HCT116 (cell line): ENCODE measurements at regions not wholly inside any gene's neighbourhood (a gene's known extent, or its start where the extent isn't known, plus 50 kb on each side); places are given as distances from the start of the nearest gene placed in this dataset.

Experiments used
- ATAC-seq: fragments of 200-7000 bp; cut with Tn5 transposase; 2 replicates; pipeline ENCODE4 v1.9.1; 2020; ENCODE audit warnings: mild to moderate bottlenecking, moderate library complexity
- BruUV-seq: library from RNA; stranded (reverse); fragments of 400-500 nt; replicated peaks from 2 replicates; lab custom pipeline; 2021; lab: Mats Ljungman, UMichigan
- CTCF ChIA-PET: fragments of 300-600 bp; sonication (Branson Sonifier 250); formaldehyde crosslinking; loops from one replicate; lab custom pipeline; 2021; ENCODE audit warnings: antibody characterized with exemption; lab: Charles Lee
- POLR2A ChIA-PET: fragments of 300-600, 350-600 bp; sonication (Branson Sonifier 250); formaldehyde crosslinking; loops from one replicate; lab custom pipeline; 2021; ENCODE audit warnings: antibody characterized with exemption; lab: Charles Lee
- RAD21 ChIA-PET, 2 experiments: fragments of 300-600 bp; sonication (Branson Sonifier 250); formaldehyde crosslinking; loops; one replicate each; lab custom pipeline; 2023; ENCODE audit warnings: low total read pairs in 2 of 2; ENCODE audit not compliant: uncharacterized antibody in 2 of 2, unreplicated experiment in 2 of 2, low non-redundant PET in 1 of 2; lab: Charles Lee
- DNase-seq: peaks from one replicate; pipeline ENCODE4 v3.0.0-alpha.2; 2010; ENCODE audit warnings: low read depth, low spot score
- H2AFZ ChIP-seq: fragments of 200-600 bp; shearing (Covaris generic), sonication (generic); 2 replicates; pipeline ENCODE4 v1.6.1; 2017; ENCODE audit warnings: low read depth, mixed run types, mixed read lengths, antibody characterized with exemption, low read length; ENCODE audit not compliant: poor library complexity, severe bottlenecking
- H3K27ac ChIP-seq: 2 replicates; pipeline ENCODE4 v1.5.1; 2012; ENCODE audit warnings: low read depth, low read length
- H3K27me3 ChIP-seq: fragments of 200-600 bp; sonication (generic); 2 replicates; pipeline ENCODE4 v1.6.1; 2016; ENCODE audit warnings: mixed run types, low read length, mixed read lengths; ENCODE audit not compliant: insufficient read depth
- H3K36me3 ChIP-seq, 2 experiments: fragments of 200-500 bp in 1 of 2; fragments of 200-600 bp in 1 of 2; sonication (Bioruptor generic) in 1 of 2; sonication (generic) in 1 of 2; 2 replicates each; pipeline versions ENCODE4 v1.5.1 to v1.6.1; 2014 to 2016; ENCODE audit warnings: low read length in 2 of 2, inconsistent platforms in 1 of 2, mixed read lengths in 1 of 2, mixed run types in 1 of 2; ENCODE audit not compliant: insufficient read depth in 2 of 2, control insufficient read depth in 1 of 2
- H3K4me1 ChIP-seq, 2 experiments: fragments of 200-600 bp in 1 of 2; sonication (generic) in 1 of 2; 2 replicates each; pipeline versions ENCODE4 v1.5.1 to v1.6.1; 2012 to 2017; ENCODE audit warnings: low read length in 2 of 2, inconsistent platforms in 1 of 2, mild to moderate bottlenecking in 1 of 2, mixed read lengths in 1 of 2, mixed run types in 1 of 2, moderate library complexity in 1 of 2; ENCODE audit not compliant: insufficient read depth in 2 of 2, control insufficient read depth in 1 of 2
- H3K4me2 ChIP-seq: fragments of 200-600 bp; sonication (generic); 2 replicates; pipeline ENCODE4 v1.6.1; 2017; ENCODE audit warnings: mixed run types, low read length, mixed read lengths
- H3K4me3 ChIP-seq, 2 experiments: fragments of 200-600 bp in 1 of 2; sonication (generic) in 1 of 2; replicated peaks in 1 of 2; 2 replicates each; pipeline ENCODE4 v1.5.1; 2011 to 2016; ENCODE audit warnings: low read length in 2 of 2, control low read depth in 1 of 2, low read depth in 1 of 2, mild to moderate bottlenecking in 1 of 2, mixed read lengths in 1 of 2, mixed run types in 1 of 2
- H3K79me2 ChIP-seq: fragments of 200-600 bp; sonication (generic); 2 replicates; pipeline ENCODE4 v1.6.1; 2017; ENCODE audit warnings: mild to moderate bottlenecking, mixed run types, low read length, moderate library complexity, mixed read lengths; ENCODE audit not compliant: insufficient read depth
- H3K9ac ChIP-seq: fragments of 200-600 bp; sonication (generic); 2 replicates; pipeline ENCODE4 v1.6.1; 2016; ENCODE audit warnings: low read length, mixed read lengths
- H3K9me2 ChIP-seq: fragments of 200-600 bp; sonication (generic), shearing (Covaris generic); 2 replicates; pipeline ENCODE4 v1.6.1; 2017; ENCODE audit warnings: mixed run types, mild to moderate bottlenecking, moderate library complexity; ENCODE audit not compliant: insufficient read depth
- H3K9me3 ChIP-seq, 2 experiments: fragments of 200-500 bp in 1 of 2; fragments of 200-600 bp in 1 of 2; sonication (Bioruptor generic) in 1 of 2; sonication (generic) in 1 of 2; 2 replicates each; pipeline ENCODE4 v1.6.1; 2014 to 2017; ENCODE audit warnings: low read length in 2 of 2, mixed read lengths in 2 of 2, inconsistent platforms in 1 of 2, low read depth in 1 of 2, mild to moderate bottlenecking in 1 of 2, mixed run types in 1 of 2, moderate library complexity in 1 of 2; ENCODE audit not compliant: control insufficient read depth in 1 of 2, insufficient read depth in 1 of 2
- H4K20me1 ChIP-seq: fragments of 200-600 bp; sonication (generic), shearing (Covaris generic); 2 replicates; pipeline ENCODE4 v1.6.1; 2017; ENCODE audit warnings: mixed run types, mild to moderate bottlenecking, moderate library complexity; ENCODE audit not compliant: insufficient read depth
- POLR2AphosphoS5 ChIP-seq: IDR thresholded peaks from 2 replicates; pipeline ENCODE4 v1.6.1; 2011; ENCODE audit warnings: mild to moderate bottlenecking, low read depth, low read length, moderate library complexity
- SP1 ChIP-seq: IDR thresholded peaks from 2 replicates; pipeline ENCODE4 v1.6.1; 2012; ENCODE audit warnings: low read depth
- TCF7L2 ChIP-seq: IDR thresholded peaks from 2 replicates; pipeline ENCODE4 v1.7.0; 2011; ENCODE audit warnings: borderline replicate concordance, inconsistent platforms; ENCODE audit not compliant: insufficient read depth, insufficient read length; ENCODE audit errors: extremely low read depth
- ZNF274 ChIP-seq: fragments of 200-500 bp; sonication (Bioruptor generic); IDR thresholded peaks from 2 replicates; pipeline ENCODE4 v1.6.1; 2014; ENCODE audit warnings: mild to moderate bottlenecking, low read depth, low read length, inconsistent platforms
- intact Hi-C: fragments of 100-400 bp; cut with micrococcal nuclease; formaldehyde crosslinking; loops from 2 replicates; pipeline ENCODE4 v1.10.0; 2022
- TF ChIP-seq, protein P1 (sequence below): IDR thresholded peaks from 2 replicates; pipeline ENCODE4 v1.6.1; 2012; ENCODE audit warnings: low read depth
- TF ChIP-seq, protein P2 (sequence below): IDR thresholded peaks from 2 replicates; pipeline ENCODE4 v1.6.1; 2012

DNA sequence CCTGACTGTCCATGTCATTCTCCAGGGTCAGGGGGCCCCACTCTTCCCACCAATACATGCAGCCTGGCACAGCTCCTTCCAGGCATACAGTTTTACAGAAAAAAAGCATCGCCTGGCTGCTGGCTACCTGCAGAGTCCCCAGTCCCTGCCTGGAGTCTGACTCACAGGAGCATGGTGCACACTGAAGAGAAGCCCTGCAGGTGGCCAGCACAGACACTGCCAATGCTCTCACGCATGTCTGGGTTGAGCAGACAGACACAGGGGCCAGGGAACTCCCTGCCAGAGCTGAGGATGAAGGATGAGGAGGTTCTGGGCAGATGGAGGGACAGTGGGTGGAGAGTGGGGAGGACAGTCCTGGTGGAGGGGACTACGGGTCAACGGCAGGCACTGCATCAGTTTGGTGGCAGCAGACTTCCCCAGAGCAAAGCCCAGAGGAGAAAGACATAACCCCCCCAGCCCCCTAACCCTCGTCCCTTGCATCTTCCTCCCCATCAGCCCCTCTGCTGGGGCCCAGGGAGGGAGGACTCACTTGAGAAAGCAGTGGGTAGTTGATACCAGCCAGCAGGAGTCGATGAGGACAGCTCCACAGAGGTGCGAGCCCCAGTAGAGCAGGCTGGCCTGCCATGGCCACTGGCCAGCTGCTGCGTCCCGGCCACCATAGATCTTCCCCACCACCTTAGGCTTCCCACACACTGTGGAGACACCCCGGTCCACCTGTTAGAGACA is 72.9 kb upstream of the SPTLC1 start:
- Histone ChIP-seq H3K4me1 (no peaks in the 10 kb centered on the region), H3K9me3 (no peaks in the 10 kb centered on the region), H3K4me3 (no peak overlapping the region), H3K9ac (no peak overlapping the region), H3K4me2 (no peak overlapping the region)
- peak; percentile 42 for ATAC-seq
- CTCF ChIA-PET = no interaction called here
- no peak for TF ChIP-seq ZNF274
- TF ChIP-seq TCF7L2 = no peak
- no peak for TF ChIP-seq SP1
- no peak for TF ChIP-seq POLR2AphosphoS5
- TF ChIP-seq, protein P1, sequence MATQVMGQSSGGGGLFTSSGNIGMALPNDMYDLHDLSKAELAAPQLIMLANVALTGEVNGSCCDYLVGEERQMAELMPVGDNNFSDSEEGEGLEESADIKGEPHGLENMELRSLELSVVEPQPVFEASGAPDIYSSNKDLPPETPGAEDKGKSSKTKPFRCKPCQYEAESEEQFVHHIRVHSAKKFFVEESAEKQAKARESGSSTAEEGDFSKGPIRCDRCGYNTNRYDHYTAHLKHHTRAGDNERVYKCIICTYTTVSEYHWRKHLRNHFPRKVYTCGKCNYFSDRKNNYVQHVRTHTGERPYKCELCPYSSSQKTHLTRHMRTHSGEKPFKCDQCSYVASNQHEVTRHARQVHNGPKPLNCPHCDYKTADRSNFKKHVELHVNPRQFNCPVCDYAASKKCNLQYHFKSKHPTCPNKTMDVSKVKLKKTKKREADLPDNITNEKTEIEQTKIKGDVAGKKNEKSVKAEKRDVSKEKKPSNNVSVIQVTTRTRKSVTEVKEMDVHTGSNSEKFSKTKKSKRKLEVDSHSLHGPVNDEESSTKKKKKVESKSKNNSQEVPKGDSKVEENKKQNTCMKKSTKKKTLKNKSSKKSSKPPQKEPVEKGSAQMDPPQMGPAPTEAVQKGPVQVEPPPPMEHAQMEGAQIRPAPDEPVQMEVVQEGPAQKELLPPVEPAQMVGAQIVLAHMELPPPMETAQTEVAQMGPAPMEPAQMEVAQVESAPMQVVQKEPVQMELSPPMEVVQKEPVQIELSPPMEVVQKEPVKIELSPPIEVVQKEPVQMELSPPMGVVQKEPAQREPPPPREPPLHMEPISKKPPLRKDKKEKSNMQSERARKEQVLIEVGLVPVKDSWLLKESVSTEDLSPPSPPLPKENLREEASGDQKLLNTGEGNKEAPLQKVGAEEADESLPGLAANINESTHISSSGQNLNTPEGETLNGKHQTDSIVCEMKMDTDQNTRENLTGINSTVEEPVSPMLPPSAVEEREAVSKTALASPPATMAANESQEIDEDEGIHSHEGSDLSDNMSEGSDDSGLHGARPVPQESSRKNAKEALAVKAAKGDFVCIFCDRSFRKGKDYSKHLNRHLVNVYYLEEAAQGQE = no peak
- TF ChIP-seq, protein P2, sequence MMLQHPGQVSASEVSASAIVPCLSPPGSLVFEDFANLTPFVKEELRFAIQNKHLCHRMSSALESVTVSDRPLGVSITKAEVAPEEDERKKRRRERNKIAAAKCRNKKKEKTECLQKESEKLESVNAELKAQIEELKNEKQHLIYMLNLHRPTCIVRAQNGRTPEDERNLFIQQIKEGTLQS = no peak
- TF ChIP-seq, all 23 proteins: peak for 0
- H3K27ac ChIP-seq = no peak overlapping the region
- RAD21 ChIA-PET = no interaction called here
- H2AFZ ChIP-seq = no peak overlapping the region
- no peak for DNase-seq
- H3K36me3 ChIP-seq = no peaks in the 10 kb centered on the region
- H3K79me2 ChIP-seq = no peaks in the 10 kb centered on the region
- 0 out of 2 replicates have a peak, but pooled peaks cover 3% of the 10 kb centered on the region for H3K9me2 ChIP-seq
- POLR2A ChIA-PET = no interaction called here
- H3K27me3 ChIP-seq = no peaks in the 10 kb centered on the region
- no peaks in the 10 kb centered on the region for H4K20me1 ChIP-seq
- no TSS peak for BruUV-seq
- intact Hi-C loops = no loop called here
